ENCODE measurements at regions not wholly inside any gene's neighbourhood (a gene's known extent, or its start where the extent isn't known, plus 50 kb on each side); places are given as distances from the start of the nearest gene placed in this dataset.
"Not testable (repeated sequence)": the region's sequence is repeated elsewhere in the genome, so short reads cannot be mapped to it uniquely, and the experiment has no call there.

DNA sequence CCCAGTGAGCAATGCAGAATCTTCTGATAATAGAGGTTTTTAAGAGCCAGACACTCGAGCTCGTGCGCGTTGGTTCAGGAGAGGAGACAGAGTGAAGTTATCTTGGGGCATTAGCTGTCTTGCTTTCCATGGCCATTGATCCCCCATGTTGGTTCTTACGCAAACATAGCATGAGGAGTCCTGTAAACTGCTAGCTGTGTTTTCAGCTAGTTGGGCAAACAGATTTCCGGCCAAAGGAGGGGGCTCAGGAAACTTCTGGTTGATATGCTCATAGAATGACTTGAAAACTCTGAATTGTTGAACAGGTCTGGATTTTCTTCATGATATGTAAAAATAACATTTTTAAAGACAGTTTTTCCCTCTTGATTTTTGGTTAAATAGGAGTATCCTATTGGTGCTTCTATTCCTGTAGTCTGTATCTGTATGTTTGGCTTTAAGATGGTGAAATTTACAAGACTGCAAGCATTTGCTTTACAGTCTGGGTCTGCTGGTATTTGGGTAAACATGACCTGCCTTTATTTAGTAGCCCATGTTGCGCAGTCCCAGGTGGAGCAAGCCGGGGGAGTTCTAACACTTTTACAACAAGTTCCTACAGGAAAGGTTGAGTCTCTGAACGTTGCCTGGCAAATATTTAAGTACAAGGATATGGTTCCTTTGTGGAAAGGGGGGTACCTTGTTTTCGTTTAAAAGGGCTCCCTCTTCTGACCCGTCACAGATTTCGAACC, 218.4 kb upstream of the KCND2 start:
- DNase-seq, result no peak

DNA sequence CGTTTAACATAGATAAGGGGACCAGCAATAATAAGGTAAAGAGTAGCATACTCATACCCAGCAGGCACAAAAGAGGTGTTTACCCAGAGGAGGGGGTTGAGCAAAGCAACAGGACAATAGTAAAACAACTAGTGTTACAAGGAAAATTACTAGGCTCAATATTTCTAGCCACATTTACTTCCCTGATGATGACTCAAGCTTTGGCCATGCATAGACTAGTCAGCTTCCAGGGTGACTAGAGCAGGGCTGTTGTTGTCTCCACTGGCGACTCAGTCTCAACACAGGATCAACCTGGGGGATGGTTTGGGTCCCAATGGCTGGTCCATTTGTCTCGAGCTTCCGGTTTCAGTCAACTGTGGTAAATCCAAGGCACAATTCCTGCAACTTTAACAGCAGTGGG, 217.7 kb upstream of the KCND2 start:
- no peak for DNase-seq

DNA sequence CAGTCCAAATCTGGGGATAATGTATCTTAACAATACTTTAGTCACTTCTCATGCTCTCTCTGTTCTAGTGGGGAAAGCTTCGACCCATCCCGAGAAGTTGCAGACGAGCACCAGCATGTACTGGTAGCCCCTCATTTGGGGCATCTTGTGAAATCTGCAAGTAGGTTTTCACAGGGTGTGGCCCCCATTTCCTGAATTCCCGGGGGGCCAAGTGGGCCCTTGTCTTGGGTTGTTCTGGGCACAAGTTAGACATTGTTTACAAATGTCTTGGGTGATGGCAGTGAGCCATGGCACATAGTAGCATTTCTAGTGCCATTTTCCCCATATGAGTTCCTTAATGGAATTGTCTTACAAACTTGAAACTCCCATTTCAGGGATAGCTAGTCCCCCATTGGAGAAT, 216.7 kb upstream of the KCND2 start:
- DNase-seq, result no peak

DNA sequence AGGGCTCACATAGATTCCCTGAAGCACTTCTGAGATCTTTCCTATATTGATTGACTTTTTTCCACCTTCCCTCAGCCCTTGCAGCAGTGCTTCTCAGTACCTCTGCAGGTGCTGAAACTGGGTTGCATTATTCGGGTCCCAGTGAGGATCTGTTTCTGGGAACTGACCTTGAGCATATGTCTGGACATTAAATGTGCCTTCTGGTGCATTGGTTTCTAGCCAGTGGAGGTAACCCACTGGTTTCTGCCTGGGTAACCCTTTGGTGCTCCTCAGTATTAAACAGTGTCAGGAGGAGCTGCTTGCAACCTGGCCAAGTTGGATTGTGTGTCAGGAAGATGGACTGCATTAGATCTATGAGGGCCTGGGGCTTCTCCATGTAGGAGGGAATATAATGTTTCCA, 213.3 kb upstream of the KCND2 start:
- no peak for DNase-seq

DNA sequence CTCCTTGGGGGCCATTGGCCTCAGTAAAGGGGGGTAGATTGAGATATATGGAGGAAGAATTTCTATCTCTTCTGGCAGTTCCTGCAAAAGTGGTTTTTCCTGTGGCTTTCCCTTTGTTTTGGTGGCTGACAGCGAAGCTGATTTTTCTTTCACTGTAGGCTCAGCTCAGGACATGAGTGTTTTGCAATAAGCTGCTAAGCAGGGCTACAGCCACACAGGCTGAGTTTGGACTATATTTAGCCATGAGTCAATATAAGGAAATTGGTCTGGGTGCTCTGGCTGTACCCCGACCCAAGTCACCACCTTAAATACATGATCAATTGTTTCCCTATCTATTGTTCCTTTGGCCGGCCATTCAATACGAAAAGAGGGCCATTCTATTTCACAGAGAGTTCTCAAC, 212.7 kb upstream of the KCND2 start:
- no peak for DNase-seq

DNA sequence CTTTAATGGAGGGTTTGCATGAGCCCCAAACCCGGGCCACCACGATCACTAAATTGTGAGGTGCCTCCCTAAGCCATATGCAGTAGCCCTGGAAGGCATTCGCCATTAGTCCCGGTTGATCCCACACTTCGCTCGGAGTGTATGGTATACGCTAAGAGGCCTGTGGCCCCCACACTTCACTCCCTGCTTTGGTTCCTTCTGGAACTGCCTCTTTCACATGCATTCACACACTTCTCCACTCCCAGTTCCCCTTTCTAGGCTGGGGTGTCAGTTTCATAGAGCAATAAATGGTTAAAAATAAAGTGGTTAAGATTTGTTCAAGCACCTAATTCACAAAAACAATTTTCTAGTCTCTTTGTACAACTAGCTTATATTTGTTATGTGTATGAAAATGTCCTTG, 212.1 kb upstream of the KCND2 start:
- no peak for DNase-seq

DNA sequence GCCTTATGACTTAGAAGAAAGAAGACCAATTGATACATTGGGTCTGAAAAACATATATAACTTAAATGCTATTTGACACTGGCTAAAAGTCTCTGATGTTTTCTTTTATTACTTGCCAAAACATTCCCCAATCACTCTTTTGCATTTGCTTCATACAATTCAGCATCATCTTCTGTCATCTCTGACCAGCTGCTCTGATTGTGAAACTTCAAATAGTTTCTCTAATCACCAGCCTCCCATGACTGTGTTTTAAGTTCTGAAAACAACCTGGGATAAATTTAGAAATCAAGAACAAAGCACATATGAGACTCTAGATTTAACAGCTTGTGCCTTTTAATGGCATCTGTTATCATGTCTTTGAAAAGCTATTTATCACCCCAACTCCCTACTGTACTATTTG, 208.4 kb upstream of the KCND2 start:
- no peak for DNase-seq

DNA sequence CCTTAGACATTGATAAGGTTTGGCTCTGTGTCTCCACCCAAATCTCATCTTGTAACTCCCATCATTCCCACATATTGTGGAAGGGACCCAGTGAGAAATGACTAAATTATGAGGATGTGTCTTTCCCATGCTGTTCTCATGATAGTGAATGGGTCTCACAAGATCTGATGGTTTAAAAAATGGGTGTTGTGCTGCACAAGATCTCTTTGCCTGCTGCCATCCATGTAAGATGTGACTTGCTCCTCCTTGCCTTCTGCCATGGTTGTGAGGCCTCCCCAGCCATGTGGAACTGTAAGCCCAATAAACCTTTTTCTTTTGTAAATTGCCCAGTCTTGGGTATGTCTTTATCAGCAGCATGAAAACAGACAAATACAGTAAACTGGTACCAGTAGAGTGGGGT, 206.1 kb upstream of the KCND2 start:
- not testable (repeated sequence) for DNase-seq

DNA sequence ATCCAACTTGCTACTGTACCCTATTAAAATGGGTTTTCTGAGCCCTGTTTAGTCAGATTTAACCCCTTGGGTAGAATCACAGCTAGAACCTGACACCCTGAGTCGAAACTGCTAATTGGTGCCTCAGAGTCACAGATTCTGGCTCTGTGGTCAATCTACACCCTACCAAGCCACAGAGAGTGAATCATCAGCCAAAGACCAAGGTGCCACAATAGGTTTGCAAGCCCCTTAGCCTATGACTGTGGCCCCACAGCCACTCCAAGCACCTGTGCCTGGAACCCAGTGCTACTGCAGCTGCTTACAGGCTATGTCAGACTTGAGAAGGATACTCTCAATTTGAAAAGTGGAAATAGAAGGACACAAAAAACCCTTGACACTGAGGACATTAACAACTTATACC, 202.8 kb upstream of the KCND2 start:
- no peak for DNase-seq

DNA sequence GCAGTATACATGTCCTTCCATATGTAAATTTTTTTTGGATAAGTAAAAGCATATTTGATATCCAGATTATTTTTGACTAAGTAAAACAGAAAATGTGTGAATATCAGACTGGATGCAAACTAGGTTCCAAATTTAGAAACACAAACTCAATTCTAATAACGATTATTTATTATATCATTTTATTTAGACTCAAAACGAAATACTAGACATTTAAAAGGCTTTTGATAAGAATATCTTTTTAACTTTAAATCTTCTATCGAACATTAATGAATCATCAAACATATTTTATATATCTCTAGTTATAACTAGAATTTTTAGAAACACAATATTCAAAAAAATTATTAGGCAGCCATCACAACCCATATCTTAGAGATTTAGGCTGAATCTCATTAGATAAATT, 195.2 kb upstream of the KCND2 start:
- DNase-seq, result no peak

DNA sequence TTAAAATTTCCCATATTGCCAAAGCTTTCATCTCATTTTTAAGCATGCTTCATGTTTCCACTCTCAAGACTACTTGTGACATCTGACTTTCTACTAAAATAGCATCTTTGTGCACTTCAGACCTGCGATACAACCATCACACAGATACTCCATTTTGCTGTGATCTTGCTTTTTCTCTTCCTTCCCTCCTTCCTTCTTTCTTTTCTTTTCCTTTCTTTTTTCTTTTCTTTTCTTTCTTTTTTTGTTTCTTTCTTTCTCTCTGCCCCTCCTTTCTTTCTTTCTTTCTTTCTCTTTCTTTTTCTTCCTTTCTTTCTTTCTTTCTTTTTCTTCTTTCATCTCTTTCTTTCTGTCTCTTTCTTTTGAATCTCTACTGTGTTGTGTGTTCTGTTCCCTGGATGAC, 194.0 kb upstream of the KCND2 start:
- no peak for DNase-seq

DNA sequence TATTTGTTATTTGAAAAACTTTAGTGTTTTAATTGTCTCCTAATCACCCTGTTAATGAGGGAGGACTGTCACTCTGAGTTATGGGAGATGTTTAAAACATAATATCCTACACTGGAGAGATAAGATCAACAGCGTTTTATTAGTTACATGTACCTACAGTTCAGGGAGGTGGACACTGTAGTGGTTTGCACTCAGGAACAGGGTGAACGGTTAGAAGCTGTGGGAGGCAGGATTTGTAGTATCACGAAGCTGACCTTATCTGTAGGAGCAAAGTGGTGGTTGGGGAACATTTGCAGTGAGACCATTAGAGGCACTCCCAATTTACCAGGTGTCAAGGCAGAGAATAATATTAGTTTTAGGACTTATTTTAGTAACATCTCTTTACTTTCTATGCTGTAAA, 193.3 kb upstream of the KCND2 start:
- no peak for DNase-seq

DNA sequence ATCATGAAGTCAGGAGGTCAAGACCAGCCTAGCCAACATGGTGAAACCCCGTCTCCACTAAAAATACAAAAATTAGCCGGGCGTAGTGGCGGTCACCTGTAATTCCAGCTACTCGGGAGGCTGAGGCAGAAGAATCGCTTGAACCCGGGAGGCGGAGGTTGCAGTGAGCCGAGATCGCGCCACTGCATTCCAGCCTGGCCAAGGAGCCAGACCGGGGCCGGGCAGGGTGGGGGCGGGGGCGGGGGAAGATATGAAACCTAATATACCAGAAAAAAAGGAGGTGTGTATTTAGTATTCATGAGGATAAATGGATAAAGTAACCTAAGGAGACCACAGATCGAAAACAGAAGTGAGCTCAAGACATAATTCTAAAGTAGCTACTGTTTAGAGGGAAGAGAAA, 186.5 kb upstream of the KCND2 start:
- not testable (repeated sequence) for DNase-seq

DNA sequence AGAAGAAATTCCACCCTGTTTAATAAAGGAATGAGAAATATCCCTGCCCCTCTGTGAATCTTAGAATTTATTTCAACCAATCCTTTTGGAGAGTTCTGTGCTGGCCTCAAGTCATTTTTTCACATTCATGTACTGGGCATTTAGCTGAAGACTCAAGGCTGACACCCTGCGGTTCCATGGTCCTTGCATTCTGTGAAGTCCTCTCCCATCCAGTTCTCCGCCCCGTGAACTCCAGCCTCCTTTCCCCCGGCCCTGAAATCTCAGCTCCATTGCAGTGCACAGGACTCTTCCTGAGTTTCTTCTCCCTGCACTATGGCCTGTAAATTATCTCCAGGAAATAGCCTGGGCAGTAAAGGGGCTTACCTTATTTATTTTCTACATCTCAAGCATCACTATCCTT, 183.0 kb upstream of the KCND2 start:
- DNase-seq, result no peak

DNA sequence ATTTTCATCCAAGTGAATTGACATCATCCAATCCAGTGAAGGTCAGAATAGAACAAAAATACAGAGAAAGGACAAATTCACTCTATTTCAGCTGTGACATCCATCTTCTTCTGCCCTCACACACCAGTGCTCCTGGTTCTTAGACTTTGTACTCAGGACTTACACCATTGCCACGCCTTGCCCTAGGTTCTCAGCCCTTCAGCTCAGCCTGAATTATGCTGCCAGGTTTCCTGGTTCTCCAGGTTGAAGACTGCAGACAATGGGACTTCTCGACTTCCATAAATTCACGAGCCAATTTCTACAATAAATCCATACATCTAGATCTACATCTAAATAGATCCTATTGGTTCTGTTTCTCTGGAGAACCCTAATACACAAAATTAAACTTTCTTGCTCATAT, 181.2 kb upstream of the KCND2 start:
- no peak for DNase-seq

DNA sequence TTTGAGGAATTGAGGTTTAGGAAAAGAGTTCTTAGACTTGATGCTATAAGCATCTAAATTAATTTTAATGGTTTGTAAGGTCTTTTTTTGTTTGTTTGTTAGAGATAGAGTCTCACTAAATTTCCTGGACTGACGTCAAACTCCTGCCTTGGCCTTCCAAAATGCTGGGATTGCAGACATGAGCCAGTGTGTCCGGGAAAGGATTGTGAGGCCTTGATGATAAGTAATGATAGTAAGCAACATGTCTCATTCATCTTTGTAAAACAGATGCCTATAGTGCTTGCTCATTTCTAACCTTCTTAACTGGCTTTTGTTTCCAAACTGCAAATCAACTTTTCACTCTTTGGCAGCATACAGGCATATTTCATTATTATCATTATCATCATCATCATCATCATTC, 176.0 kb upstream of the KCND2 start:
- DNase-seq, result no peak

DNA sequence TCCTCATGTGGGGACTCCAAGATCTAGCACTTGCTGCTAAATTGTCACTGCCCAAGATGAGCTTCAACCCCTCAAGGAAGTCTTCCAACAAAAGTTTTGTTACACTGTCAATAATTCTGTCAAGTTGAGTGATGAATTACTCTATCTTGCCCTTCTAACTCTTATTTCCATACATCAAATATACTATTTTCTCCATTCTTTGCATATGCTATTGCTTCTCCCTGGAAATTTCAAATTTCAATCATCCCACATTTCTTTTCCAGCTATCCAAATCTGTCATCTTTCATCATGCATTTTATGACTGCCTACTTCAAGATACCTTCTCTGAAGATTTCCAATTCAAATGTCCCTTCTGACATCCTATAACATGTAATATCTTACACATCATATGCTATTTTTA, 175.2 kb upstream of the KCND2 start:
- DNase-seq, result no peak

DNA sequence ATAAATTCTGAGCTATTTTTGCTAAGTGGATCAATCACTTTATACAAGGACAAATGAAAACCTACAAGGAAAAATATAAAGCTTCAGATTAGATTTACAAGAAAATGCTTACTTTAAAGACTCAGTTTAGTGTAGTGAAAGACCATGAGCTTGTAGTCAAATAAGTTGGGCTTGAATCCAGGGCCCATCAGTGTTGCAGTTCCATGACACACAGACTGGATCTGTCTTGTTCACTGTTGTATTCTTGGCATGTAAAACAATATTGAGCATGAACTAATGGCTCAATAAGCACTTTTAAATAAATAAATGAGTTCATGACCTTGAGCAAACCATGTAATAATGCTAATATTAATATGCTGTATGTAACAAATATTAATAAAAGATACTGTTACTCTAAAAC, 164.6 kb upstream of the KCND2 start:
- no peak for DNase-seq

DNA sequence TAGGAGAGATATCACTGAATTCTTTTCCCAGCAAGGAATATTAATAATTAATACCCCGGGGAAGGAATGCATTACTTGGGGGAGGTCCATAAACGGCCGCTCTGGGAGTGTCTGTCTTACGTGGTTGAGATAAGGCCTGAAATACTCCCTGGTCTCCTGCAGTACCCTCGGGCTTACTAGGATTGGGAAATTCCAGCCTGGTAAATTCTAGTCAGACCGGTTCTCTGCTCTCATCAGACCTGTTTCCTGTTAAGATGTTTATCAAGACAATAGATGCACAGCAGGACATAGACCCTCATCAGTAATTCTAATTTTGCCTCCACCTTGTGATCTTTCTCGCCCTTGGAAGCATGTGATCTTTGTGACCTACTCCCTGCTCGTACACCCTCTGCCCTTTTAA, 162.8 kb upstream of the KCND2 start:
- no peak for DNase-seq

DNA sequence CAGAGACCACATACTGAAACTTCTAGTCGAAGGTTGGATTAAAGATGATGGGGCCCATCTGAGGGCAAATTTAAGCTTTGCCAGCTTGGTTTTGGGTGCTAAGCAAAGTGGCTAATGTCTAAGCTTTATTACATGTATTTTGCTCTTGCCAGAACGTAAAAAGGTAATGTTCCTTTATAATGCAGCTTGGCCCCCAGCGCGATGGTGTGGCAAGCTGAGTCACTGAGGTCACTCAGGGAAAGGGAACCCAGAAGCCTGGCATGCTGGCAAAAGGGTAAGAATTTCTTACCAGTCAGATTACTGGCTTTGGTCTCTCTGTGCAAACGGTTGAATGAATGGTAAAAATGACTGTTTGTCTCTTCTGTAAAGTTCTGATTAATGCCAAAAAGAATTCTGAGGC, 158.3 kb upstream of the KCND2 start:
- no peak for DNase-seq

DNA sequence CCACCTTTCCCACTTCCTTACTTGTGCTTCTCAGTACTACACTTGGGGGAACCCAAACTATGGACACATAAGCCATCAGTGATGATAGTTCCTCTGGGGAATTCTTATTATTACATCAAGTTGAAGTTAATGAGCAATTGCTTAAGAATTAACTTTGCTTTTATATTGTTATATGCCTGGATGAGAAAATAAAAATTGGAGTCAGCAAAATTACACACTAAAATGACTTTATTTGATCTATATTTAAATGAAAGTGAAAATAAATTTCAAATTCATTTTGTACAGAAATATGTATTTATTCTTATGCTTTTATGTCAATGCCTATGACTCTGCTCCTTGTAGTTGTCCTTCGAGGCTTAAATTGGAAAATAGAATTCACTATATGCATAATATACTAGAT, 149.4 kb upstream of the KCND2 start:
- no peak for DNase-seq

DNA sequence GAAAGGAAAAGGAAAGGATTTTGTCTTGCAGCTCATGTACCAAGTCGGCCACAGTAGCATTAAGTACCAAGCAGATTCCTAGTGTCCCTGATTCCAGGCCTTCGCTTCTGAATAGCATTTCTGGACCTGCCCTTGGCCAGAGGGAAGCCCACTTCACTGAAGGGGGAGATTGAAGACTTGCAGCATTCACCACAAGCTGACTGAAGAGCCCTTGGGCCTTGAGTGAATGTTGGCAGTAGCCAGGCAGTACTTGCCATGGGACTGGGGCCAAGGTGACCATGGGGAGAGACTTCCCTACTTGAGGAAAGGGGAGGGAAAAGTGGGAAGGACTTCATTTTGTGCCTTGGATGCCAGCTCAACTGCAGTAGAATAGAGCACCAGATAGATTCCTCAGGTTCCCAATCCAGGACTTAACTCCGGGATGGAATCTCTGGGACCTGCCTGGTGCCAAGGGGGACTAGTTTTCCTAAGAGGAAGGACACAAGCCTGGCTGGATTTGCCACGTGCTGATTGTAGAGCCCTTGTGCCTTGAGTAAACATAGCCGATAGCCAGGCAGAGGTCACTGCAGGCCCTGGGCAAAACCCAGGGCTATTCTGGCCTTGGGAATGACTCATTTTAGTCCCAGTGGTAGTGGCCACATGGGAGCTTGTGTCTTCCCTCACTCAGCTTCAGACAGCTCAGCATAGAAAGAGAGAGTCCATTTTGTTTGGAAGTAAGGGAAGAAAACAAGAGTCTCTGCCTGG, 141.7 kb upstream of the KCND2 start:
- no peak for DNase-seq

DNA sequence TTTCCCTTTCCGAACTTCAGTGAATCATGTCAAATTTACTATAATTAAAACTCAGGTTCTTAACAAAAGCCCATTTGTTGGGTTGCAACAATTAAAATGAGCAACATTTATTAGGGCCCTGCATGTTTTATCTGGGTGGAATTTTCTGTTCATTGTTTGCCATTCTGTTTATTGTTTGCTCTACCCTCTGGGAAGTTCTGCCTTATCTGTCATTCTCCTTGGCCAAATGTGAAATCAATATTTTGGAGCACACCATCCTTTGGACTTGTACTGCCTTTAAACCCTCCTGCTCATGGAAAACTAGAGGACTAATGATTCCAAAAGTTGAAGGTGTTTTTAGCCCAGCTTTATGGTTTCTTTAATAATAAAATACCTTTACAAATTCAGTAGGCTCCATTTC, 134.5 kb upstream of the KCND2 start:
- no peak for DNase-seq

DNA sequence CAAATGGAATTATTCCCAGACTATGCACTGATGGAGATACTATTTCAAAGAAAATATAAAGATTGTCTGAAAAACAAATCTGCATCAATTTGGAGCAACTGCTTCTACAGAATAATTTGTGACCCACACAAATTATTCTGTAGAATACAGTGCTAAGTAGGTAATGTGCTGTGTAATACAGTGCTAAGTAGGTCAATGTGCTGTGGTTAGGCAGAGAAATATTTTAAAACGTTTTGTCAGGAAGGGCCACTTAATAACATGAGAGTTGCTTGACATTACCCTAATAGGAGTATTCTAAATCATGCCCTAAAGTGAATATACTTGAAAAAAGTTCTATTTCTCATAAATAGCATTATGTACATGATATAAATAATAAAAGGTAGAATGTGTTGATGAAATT, 116.5 kb upstream of the KCND2 start:
- no peak for DNase-seq

DNA sequence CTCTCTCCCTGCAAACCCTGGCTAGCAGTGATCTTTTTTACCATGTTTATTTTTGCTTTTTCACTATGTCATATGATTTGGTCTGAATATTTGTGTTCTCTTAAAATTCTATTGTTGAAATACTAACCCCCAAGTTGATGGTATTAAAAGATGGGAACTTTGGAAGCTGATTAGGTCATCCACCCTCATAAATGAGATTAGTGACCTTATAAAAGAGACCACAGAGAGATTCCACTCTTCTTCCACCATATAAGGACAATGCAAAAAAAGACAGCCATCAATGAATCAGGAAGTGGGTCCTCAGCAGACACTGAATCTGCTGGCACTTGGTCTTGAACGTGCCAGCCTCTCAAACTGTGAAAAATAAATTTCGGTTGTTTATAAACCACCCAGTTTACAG, 112.8 kb upstream of the KCND2 start:
- no peak for DNase-seq
